ENCODE measurements at regions not wholly inside any gene's neighbourhood (a gene's known extent, or its start where the extent isn't known, plus 50 kb on each side); places are given as distances from the start of the nearest gene placed in this dataset.

DNA sequence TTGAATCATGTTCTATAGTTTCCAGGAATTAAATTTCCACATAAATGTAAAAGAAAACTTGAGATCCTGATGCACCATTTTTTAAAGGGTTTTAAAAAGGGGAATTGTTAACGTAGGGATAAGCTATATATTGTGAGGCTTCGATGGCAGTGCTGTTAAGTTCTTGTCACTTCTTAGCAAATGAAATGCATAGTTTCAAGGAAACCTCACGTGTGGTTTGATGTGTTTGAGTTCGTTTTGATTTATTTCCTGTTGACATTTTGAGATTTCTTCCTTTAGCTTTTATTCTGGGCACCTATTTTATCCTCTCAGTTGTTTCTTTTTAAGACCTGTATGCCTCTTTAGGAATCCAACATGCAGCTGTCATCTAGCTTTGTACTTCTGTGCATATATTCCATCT, 301.0 kb downstream of the DOCK8 start:
- TF ChIP-seq RXRA (IDR thresholded peaks at IDR 0.05; ENCODE audit: insufficient read depth, low read depth, low read length) (no peak), ZNF274 (IDR thresholded peaks at IDR 0.05; ENCODE audit: borderline replicate concordance, extremely low read depth, low read length) (no peak), POLR2A (IDR thresholded peaks at IDR 0.05; ENCODE audit: control extremely low read depth in 1 of 2, low read depth in 2 of 2, low read length in 2 of 2) (no peak), BRCA1 (IDR thresholded peaks at IDR 0.05; ENCODE audit: low read depth, low read length) (no peak), RFX5 (IDR thresholded peaks at IDR 0.05; ENCODE audit: borderline replicate concordance, low read depth, low read length) (no peak)
- TF ChIP-seq, protein P1, sequence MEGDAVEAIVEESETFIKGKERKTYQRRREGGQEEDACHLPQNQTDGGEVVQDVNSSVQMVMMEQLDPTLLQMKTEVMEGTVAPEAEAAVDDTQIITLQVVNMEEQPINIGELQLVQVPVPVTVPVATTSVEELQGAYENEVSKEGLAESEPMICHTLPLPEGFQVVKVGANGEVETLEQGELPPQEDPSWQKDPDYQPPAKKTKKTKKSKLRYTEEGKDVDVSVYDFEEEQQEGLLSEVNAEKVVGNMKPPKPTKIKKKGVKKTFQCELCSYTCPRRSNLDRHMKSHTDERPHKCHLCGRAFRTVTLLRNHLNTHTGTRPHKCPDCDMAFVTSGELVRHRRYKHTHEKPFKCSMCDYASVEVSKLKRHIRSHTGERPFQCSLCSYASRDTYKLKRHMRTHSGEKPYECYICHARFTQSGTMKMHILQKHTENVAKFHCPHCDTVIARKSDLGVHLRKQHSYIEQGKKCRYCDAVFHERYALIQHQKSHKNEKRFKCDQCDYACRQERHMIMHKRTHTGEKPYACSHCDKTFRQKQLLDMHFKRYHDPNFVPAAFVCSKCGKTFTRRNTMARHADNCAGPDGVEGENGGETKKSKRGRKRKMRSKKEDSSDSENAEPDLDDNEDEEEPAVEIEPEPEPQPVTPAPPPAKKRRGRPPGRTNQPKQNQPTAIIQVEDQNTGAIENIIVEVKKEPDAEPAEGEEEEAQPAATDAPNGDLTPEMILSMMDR (IDR thresholded peaks at IDR 0.05; ENCODE audit: control extremely low read depth in 1 of 3, insufficient read depth in 1 of 3, low read depth in 1 of 3, low read length in 3 of 3): no peak
- TF ChIP-seq, protein P2, sequence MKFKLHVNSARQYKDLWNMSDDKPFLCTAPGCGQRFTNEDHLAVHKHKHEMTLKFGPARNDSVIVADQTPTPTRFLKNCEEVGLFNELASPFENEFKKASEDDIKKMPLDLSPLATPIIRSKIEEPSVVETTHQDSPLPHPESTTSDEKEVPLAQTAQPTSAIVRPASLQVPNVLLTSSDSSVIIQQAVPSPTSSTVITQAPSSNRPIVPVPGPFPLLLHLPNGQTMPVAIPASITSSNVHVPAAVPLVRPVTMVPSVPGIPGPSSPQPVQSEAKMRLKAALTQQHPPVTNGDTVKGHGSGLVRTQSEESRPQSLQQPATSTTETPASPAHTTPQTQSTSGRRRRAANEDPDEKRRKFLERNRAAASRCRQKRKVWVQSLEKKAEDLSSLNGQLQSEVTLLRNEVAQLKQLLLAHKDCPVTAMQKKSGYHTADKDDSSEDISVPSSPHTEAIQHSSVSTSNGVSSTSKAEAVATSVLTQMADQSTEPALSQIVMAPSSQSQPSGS (IDR thresholded peaks at IDR 0.05; ENCODE audit: low read length): no peak

All from H1 (cell line).